GM21526 (cell line): ENCODE measurements at regions not wholly inside any gene's neighbourhood (a gene's known extent, or its start where the extent isn't known, plus 50 kb on each side); places are given as distances from the start of the nearest gene placed in this dataset.

Experiments used
- ATAC-seq: cut with Tn5 transposase; IDR thresholded peaks from one replicate; pipeline ENCODE4 v1.9.1; 2021; ENCODE audit warnings: moderate library complexity; ENCODE audit not compliant: unreplicated experiment, low FRiP score

DNA sequence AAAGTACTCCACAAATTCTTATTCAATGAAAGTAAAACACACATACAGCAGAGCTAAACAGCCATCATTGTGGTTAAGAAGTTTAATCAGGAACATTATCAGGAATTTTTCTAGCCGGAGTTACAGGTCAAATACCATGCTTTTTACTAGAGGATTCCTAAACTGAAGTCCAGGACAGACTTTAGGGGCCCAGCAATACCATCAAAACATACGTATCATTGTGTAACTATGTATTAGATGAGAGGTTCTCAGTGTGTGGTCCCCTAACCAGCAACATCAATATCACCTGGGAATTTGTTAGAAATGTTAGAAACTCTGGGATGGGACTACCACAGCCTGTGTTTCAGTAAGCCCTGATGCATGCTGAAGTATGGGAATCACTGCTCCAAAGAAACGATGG is 404.2 kb upstream of the IL12A start:
- ATAC-seq, result no peak

DNA sequence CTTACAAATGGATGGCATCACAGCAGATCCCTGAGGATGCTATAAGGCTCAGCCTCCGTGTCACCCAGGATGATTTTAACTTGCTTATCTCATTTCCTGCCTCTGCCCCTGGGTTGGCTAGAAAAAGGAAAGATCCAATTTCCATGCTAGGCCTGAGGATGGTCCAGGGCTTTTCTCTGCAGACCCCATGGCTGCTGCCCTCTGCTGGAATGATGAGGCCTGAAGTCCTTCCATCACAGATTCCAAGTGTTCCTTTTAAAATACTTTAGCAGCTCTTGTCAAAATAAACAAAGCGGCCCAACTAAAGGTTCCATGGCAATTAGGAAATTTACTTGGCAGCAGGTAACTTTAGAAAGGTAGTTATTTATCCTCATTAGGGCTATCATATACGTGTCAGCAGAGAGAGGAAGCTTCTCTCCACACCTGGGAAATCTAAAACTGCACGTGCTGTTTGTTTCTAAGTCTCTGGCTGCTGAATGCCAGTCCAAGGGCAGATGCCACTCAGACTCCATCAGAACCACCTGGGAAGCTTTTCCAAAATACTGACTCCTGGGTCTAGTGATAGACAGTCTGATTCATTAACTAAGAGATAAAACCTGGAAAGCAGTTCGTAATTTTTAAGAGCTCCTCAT is 401.9 kb upstream of the IL12A start:
- ATAC-seq, result no peak

DNA sequence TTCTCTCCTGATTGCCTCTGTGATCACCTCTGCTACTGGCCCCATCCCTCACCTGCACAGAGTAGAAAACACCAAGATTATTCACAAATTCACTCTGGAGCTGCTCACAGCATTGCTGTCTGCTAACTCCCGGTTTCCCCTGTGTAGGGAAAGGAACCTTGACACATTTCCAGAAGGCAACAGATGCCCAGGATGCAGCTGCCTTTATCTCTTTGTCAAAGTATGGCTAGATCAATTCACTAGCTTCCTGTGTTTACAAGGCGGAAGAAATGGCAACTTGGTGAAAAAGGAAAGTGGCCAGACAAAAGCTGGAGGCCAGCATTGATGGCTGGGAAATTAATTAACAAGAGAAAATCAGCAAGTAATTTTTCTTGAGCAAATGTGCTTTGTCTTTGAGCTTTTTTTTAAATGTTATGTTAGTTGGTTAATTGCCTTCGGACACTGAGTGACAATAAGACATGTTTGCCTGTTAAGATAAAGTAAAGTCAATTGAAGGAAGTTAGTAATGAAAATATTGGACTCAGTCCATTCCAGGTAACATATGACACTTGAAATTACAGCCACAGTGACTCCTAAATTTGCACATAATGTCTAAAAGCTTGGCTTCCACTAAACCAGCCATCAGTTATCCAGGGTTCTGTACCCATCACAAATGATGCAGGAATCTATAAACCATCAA is 394.6 kb upstream of the IL12A start:
- ATAC-seq, result no peak

DNA sequence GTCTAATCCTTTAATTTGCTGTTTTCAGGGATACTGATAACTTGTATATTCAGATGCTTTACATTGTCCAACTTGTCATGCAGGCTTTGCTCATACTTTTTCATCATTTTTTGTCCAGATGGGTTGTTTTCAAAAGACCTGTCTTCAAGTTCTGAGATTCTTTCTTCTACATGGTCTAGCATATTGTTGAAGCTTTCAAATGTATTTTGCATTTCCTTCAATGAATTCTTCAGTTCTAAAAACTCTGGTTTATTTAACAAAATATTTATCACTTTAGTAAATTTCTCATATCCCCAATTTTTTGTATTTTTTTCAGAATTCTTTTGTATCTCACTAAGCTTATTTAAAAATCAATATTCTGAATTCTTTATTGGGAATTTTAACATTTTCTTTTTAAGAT is 388.3 kb upstream of the IL12A start:
- no peak for ATAC-seq

DNA sequence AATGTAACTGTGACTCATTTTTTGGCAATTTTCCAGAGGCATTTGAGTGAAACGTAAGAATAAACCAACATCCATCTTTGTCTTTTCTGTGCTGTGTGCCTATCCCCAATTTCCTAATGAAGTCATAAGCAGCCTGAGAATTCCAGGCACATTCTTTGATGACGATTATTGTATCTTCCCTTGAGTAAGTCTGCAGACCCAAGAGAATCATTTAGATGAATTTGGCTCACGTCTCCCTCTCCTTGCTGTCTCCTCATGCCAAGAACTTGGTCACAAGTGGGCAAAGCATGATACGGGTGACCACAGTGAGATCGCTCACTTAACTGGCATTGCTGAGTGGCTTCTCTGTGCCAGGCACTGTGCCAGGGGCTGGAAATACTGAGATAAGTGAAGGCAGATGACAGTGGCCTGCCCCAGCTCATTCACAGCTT is 384.5 kb upstream of the IL12A start:
- ATAC-seq, result no peak

DNA sequence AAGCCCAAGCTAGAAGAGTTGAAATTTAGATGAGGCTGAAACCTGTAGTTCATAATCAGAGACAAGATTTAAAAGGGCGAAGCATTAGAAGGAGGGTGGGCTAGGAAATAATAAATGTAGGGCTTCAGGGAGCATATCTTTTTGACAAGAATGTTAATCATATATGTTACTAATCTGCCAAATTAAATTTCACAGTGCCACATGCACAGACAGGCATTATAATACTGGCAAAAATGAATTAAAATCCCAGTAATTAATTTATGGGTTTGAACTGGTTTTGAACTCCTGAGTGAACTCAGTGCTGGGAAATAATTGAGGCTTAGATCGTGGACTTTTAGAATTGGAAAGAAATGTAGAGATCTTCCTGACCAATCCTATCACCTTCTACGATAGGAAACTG is 383.5 kb upstream of the IL12A start:
- ATAC-seq, result no peak

DNA sequence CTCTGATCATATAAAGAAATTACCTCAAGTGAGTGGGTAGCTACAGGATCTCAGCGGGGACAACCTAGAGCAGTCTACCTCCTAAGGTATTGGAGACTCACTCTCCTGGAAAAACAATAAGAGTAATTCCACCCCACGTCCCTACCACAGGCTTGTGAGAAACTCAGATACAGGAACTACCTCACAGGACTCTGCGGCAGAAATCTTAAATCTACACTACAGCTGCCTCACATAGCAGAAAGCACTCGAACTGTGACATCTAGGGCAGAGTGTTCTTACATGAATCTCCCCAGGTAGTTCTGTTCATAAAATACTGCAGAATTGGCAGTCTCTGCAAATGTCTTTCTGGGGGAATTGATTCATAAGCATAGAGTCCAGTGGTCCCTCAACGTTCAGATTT is 382.9 kb upstream of the IL12A start:
- ATAC-seq, result no peak

DNA sequence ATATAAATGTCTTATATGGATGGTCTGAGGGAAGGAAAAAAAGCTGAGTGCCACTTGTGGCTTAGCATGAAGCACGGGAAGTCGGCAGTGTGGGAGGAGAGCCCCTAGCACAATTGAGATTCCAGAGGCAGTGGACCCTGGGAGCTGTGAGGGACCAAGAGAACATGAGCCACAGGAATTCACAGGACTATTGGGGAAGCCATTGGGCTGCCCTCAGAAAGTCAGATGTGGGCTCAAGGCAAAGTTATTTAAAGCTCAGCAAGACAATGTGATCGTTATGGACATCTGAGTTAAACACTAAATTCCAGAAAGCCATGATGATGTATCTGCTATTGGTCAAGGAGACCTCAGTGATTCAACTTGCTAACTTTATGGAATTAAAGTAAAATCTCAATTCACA is 380.8 kb upstream of the IL12A start:
- ATAC-seq, result no peak

DNA sequence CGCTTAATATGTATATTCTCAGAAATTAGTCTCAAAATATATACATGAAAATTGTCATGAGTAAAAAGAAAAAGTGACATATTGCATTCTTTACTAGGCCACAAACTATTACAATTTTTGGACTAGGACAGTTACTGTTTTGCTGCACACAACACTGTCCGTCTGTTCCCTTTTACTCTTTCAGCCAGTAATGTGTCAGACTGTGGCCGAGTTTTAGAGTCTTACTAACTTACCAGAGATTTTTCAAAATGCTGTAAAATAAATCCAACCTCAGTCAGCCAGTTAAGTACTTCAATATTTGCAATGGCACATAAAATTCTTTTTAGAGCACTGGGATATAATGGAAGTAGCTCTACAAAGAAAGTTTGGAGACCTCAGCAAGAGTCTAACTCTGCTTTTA is 380.3 kb upstream of the IL12A start:
- no peak for ATAC-seq

DNA sequence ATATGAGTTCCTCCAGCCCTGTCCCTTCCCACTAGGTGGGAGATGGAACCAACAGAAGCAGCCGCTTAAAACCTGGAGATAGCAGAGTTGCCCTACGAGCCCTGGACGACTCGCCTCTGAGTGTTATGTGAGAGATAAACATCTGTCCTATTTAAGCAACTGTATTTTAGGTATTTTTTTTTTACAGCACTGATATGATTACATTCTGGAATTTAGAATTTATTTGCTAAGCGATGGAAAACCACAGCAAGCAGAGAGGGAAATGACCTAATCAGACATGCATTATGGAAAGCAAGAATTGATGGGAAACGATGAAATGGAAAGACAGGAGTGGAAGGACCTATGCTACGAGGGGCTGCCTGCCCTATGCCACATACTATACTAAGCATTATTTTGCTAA is 379.0 kb upstream of the IL12A start:
- ATAC-seq, result no peak

DNA sequence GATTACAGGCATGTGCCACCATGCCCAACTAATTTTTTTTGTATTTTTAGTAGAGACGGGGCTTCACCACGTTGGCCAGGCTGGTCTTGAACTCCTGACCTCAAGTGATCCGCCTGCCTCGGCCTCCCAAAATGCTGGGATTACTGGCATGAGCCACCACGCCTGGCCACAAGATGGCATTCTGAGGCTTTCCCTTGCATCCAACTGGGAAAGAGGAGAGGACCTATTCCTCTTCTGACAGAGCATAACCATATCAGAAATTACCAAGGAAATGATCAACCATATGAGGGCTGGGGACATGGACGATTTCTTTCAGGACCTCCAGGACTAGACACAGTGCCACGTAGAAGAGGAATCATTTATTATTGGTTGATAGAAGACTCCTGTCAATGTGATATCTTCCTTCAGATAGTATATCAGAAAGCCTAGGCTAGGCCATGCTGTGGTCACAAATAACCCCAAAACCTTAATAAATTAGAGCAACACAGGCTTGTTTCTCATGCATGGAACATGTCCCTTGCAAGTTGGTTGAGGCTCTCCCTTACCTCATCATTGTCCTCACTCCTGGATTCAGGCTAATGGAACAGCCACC is 372.3 kb upstream of the IL12A start:
- no peak for ATAC-seq

DNA sequence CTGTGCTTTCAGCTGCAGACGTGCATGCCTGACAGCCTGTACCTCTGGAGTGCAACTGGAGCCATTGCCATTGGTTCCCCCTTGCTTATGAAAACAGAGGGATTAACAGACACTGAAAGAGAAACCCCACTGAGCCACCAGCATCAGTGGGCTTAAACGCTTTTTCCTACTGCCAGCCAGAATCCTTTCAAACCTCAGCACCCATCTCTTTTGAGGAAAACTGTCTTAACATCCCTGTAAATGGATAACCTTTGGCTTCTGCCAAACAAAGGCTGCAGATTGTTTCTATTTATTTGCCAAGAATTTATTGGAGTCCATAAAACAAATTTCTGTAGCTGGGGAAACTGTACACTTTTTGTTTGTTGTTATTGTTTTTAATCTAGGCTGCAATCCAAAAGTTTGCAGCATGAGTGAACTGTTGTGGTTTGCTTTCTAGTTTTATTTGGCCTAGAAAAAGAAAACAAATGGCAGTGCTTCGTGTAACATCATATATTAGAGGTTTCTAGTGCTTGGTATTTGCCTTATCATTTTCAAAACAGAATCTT is 369.2 kb upstream of the IL12A start:
- no peak for ATAC-seq

DNA sequence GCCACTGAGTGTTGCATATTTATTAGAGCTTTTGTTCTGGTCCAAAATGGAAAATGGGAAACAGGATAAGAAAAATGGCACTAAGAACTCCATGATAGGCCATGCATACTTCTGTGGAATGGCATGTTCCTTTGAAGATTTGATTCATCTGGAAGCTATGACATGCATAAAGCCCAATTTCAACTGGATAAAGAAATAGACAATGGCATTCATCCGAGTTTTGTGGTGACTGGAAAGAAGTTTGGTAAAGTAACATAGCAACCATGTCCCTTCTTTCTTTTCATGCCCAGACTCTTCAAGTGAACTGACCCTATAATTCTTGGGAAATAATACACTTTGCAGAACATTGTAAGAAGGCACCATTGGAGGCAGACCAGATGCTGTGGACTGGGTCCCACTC is 368.4 kb upstream of the IL12A start:
- ATAC-seq, result no peak

DNA sequence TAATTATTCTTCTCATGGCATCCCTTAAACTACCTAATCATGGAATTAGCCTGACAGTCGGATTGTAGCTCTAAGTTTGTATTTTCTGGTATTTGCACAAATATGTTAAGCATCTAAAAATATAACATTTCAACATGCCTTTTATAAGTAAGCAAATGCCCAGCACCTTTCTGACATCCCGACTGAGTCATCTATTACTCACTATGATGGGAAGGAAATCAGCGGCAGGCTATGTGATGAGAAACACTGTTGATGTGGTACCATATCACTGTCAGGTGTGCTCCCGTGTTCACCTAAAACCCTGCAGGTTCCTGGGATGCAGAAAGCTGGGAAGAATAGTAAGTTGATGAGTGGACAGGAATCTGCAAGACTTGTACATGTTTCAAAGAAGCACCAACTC is 367.8 kb upstream of the IL12A start:
- ATAC-seq, result no peak

DNA sequence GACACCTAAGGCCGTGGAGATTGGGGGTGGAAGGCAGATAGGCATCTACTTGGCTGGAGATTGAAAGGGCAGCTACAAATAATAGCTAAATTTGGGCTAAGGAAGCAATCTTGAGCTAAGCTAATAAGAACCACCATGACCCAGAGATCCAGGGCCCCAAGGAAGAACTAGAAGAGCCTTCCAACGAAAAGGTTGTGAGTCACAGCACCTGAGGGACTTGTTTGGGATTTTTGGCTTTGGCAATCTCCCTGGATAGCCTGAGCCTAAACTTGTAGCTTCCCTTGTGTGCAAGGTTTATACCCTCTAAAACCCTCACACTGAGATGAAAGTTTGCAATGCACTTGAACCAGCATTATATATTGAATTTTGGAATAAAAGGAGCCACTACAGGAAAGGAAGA is 364.0 kb upstream of the IL12A start:
- no peak for ATAC-seq

DNA sequence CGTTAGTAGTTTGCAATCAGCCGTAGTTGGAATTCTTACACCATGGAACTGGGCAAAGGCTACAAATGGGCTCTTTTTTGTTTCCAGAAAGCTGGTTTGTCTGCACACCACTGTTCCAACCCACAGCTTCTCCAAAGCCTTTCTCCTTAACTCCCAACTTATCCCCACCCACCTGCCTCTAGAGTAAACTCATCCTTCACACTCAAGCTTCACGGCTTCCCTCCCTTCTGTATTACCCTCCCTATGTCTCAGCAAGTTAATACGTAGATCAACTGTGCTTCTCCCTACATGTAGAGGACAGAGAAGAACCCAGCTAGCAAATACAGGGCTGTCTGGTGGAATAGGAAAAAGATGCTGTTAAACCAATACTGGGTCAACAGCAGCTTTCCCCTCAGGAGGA is 363.0 kb upstream of the IL12A start:
- ATAC-seq, result no peak

DNA sequence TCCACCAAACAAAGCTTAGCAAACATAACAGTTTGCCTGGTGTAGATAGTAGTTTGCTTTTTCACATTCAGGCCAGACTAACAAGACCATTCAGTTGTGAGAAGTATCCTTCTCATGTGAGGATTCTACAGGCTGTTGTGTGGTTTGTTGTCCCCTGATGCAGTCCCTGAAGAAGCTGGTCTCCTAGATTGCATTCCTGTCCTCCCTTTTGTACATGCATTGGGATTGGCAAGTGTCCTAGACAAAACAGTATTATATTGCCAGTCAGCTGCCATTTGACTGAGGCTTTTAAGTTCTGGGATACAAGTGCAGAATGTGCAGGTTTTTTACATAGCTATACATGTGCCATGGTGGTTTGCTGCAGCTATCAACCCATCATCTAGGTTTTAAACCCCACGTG is 362.0 kb upstream of the IL12A start:
- ATAC-seq, result no peak

DNA sequence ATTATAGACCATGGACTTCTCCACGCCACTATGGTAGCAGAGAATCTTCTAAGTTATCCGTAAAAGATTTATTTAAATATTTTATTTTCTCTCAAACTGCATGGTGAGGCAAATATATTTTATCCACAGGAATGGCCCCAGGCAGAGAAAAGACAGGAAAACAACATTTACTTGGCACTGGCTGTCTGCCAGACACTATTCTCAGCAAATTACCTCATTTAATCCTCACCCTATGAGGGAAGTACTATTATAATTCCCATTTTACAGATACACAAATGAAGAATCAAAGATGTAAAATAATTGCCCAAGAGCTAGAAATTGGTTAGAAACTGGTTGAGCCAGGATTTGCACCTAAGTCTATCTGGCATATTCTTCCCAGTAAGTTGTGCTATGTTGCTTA is 361.4 kb upstream of the IL12A start:
- ATAC-seq, result no peak

DNA sequence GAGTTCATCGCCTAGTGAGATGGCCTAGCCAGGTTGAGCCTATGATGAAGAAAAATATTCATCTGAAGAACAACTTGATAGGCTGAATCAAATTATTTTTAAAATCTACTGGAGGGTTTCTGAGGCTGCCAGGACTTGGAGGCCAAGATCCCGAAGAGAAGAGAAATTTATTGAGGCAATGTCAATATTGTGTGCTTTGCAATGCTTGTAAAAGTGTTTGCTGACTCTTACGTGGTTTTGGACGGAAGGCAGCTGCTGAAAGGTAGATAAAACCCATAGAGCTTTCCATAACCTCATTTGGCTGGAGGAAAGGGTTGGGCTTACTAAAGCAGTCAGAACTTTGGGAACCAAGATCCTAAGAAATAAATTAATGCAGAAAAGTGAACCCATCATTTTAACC is 361.0 kb upstream of the IL12A start:
- ATAC-seq, result no peak

DNA sequence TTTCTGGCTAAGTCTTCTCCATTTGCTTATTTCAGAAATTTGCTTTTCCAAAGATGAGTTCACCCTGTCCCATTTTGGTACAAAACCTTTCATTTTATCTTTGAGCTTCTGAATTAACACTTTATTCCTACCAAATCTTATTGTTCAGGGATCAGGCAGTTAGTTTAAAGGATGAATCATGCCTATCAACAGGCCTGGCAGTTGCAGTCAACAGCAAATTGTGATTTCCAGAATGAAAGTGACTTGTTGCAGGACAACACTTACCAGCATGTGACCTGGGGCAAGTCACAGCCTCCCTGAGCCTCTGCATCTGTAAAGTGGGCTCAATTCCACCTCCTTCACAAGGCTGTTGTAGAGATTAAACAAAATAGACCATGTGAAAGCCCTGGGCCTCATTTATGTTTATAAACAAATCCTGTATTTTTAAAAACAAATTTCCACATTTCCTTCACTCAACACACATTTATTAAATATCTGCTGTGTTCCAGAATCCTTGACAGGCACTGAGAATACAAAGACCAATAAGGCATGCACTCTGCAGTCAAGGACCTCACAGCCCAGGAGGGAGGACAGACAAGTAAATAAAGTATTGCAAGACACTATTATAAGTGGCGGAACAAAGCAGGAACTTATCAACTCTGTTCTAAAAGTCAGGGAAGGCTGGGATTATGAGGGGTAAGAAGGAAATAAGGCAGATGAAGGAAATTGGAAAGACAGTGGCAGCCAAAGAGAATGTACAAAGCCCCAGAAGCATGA is 359.1 kb upstream of the IL12A start:
- ATAC-seq, result no peak

DNA sequence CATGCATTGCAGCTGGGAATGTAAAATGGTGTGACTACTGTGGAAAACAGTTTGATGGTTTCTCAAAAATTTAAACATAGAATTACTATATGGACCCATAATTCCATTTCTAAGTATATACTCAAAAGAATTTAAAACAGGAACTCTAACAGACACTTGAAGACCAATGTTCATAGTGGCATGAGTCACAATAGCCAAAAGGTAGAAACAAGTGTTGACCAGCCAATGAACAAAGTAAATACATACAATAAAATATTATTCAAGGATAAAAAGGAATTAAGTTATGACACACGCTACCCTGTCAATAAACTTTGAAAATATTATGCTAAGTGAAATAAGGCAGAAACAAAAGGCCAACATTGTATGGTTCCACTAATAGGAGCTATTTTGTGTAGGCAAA is 357.4 kb upstream of the IL12A start:
- no peak for ATAC-seq
